Gastrocnemius medialis (tissue), 4 donors: ENCODE measurements at regions not wholly inside any gene's neighbourhood (a gene's known extent, or its start where the extent isn't known, plus 50 kb on each side); places are given as distances from the start of the nearest gene placed in this dataset.
"Not testable (repeated sequence)": the region's sequence is repeated elsewhere in the genome, so short reads cannot be mapped to it uniquely, and the experiment has no call there.

ENCODE experiments used
- POLR2A ChIP-seq, 2 donors: fragments of 450-650 bp; IDR thresholded peaks; one replicate each; pipeline ENCODE4 v1.6.1; 2017; ENCODE audit warnings: antibody characterized with exemption in 2 of 2, mild to moderate bottlenecking in 2 of 2, moderate library complexity in 2 of 2
- TF ChIP-seq, protein P1 (sequence below), 5 experiments: fragments of 450-650 bp in 3 of 5; fragments of 200-600 bp in 2 of 5; sonication (generic) in 2 of 5; IDR thresholded peaks in 4 of 5; conservative IDR thresholded peaks in 1 of 5; 1 replicate in 4 of 5; 2 replicates in 1 of 5; pipeline ENCODE4 v1.5.1; 2016 to 2019; ENCODE audit warnings: antibody characterized with exemption in 5 of 5, mild to moderate bottlenecking in 3 of 5, moderate library complexity in 3 of 5

- TF ChIP-seq, protein P1, sequence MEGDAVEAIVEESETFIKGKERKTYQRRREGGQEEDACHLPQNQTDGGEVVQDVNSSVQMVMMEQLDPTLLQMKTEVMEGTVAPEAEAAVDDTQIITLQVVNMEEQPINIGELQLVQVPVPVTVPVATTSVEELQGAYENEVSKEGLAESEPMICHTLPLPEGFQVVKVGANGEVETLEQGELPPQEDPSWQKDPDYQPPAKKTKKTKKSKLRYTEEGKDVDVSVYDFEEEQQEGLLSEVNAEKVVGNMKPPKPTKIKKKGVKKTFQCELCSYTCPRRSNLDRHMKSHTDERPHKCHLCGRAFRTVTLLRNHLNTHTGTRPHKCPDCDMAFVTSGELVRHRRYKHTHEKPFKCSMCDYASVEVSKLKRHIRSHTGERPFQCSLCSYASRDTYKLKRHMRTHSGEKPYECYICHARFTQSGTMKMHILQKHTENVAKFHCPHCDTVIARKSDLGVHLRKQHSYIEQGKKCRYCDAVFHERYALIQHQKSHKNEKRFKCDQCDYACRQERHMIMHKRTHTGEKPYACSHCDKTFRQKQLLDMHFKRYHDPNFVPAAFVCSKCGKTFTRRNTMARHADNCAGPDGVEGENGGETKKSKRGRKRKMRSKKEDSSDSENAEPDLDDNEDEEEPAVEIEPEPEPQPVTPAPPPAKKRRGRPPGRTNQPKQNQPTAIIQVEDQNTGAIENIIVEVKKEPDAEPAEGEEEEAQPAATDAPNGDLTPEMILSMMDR (IDR thresholded peaks at IDR 0.05 in 4 of 5, conservative IDR thresholded peaks at IDR 0.05 in 1 of 5) = not testable (repeated sequence)
- not testable (repeated sequence) for TF ChIP-seq POLR2A (IDR thresholded peaks at IDR 0.05)
Observed at GRCh38 chr6:26749759-26750126, 90.2 kb upstream of the ZNF322 start.
